ENCODE measurements at regions not wholly inside any gene's neighbourhood (a gene's known extent, or its start where the extent isn't known, plus 50 kb on each side); places are given as distances from the start of the nearest gene placed in this dataset.

- TF ChIP-seq CTCF (IDR thresholded peaks at IDR 0.05; ENCODE audit: insufficient read depth, low read depth, low read length), result no peak
- TF ChIP-seq EZH2 (IDR thresholded peaks at IDR 0.05; ENCODE audit: insufficient read depth, low read length), result no peak
Measured at GRCh38 chr6:132085731-132086130, 134.6 kb upstream of the CCN2 start.
